ENCODE measurements at regions not wholly inside any gene's neighbourhood (a gene's known extent, or its start where the extent isn't known, plus 50 kb on each side); places are given as distances from the start of the nearest gene placed in this dataset.
"Not testable (repeated sequence)": the region's sequence is repeated elsewhere in the genome, so short reads cannot be mapped to it uniquely, and the experiment has no call there.

- WGBS, 5 donors = 92 to 100% (median 97%) methylated on average over 1 of the region's 1 CpG
These were observed 146.3 kb upstream of the LMCD1 start for GRCh38 chr3:8355346-8355745.

DNA sequence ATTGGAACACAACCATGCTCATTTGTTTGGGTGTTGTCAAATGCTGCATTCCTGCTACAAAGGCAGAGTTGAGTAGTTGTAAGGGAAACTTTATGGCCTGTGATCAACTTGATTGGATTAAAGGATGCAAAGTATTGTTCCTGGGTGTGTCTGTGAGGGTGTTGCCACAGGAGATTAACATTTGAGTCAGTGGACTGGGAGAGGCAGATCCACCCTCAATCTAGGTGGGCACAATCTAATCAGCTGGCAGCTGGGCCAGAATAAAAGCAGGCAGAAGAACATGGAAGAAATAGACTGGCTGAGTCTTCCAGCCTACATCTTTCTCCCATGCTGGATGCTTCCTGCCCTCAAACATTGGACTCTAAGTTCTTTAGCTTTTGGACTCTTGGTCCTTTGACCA lies 145.6 kb upstream of the LMCD1 start:
- H3K27ac ChIP-seq; H3K4me3 ChIP-seq; intact Hi-C loops (cut with DNase I; ENCODE audit: low total_unique reads); H3K36me3 ChIP-seq; H3K27me3 ChIP-seq; DNase-seq; H3K4me1 ChIP-seq; H3K9me3 ChIP-seq: not testable (repeated sequence)

More at GRCh38 chr3:8355346-8355745, 146.3 kb upstream of the LMCD1 start:
- TF ChIP-seq POLR2AphosphoS5 (IDR thresholded peaks at IDR 0.05) (no peak), POLR2A (IDR thresholded peaks at IDR 0.05) (no peak), CTCF (IDR thresholded peaks at IDR 0.05) (no peak), EP300 (IDR thresholded peaks at IDR 0.05) (no peak)
- no peak overlapping the region for H3K27ac ChIP-seq
- H3K4me1 ChIP-seq = no peaks in the 10 kb centered on the region
- H3K9me3 ChIP-seq = no peaks in the 10 kb centered on the region
- H3K27me3 ChIP-seq = no peaks in the 10 kb centered on the region
- intact Hi-C loops (cut with DNase I; ENCODE audit: low total_unique reads) = no loop called here
- H3K4me3 ChIP-seq = no peak overlapping the region
- no peaks in the 10 kb centered on the region for H3K36me3 ChIP-seq
- no peak for DNase-seq

- WGBS, 5 donors = 76 to 90% (median 79%) methylated on average over 7 of the region's 7 CpGs
- H3K27ac ChIP-seq = no peak overlapping the region
- DNase-seq = no peak
- H3K9me3 ChIP-seq = no peaks in the 10 kb centered on the region
- no peak overlapping the region for H3K4me3 ChIP-seq
- no peaks in the 10 kb centered on the region for H3K4me1 ChIP-seq
- H3K36me3 ChIP-seq = no peaks in the 10 kb centered on the region
- intact Hi-C loops (cut with DNase I; ENCODE audit: low total_unique reads) = no loop called here
- TF ChIP-seq EP300 (IDR thresholded peaks at IDR 0.05) (no peak), POLR2AphosphoS5 (IDR thresholded peaks at IDR 0.05) (no peak), POLR2A (IDR thresholded peaks at IDR 0.05) (no peak), CTCF (IDR thresholded peaks at IDR 0.05) (no peak)
- H3K27me3 ChIP-seq = no peaks in the 10 kb centered on the region
These were observed 143.8 kb upstream of the LMCD1 start for GRCh38 chr3:8357859-8358258.

- H3K27me3 ChIP-seq = no peaks in the 10 kb centered on the region
- TF ChIP-seq EP300 (IDR thresholded peaks at IDR 0.05) (no peak), POLR2AphosphoS5 (IDR thresholded peaks at IDR 0.05) (no peak), POLR2A (IDR thresholded peaks at IDR 0.05) (no peak), CTCF (IDR thresholded peaks at IDR 0.05) (no peak)
- no peaks in the 10 kb centered on the region for H3K4me1 ChIP-seq
- no peaks in the 10 kb centered on the region for H3K9me3 ChIP-seq
- DNase-seq = no peak
- no peak overlapping the region for H3K27ac ChIP-seq
- H3K36me3 ChIP-seq = no peaks in the 10 kb centered on the region
- WGBS, 5 donors = 92 to 100% (median 97%) methylated on average over 1 of the region's 1 CpG
- no peak overlapping the region for H3K4me3 ChIP-seq
- intact Hi-C loops (cut with DNase I; ENCODE audit: low total_unique reads) = no loop called here
These were observed 142.5 kb upstream of the LMCD1 start for GRCh38 chr3:8359133-8359532.

DNA sequence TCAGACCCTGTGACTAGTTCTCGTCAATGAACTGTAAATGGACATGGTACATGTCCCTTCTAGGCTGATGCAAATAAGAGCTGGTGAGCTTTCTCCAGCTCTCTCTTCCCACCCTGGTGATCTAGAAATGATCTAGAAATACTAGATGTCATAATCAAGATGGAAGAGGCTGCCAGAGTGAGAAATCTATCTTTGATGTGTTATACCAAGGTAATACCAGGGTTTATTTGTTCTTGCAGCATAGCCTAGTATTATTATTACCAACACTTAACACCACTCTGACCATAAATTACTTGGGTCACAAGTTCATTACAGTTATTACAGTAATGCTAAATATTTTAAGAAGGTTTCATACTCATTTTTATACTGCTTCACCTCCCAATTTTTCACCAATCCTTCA lies 138.4 kb upstream of the LMCD1 start:
- Histone ChIP-seq H3K4me3 (no peak overlapping the region), H3K9me3 (no peaks in the 10 kb centered on the region), H3K4me1 (no peaks in the 10 kb centered on the region), H3K27ac (no peak overlapping the region), H3K27me3 (no peaks in the 10 kb centered on the region), H3K36me3 (no peaks in the 10 kb centered on the region)
- no peak for DNase-seq
- 79 to 100% (median 96%) methylated on average over 1 of the region's 1 CpG for WGBS, 5 donors
- intact Hi-C loops (cut with DNase I; ENCODE audit: low total_unique reads) = no loop called here
- TF ChIP-seq EP300 (IDR thresholded peaks at IDR 0.05) (no peak), POLR2AphosphoS5 (IDR thresholded peaks at IDR 0.05) (no peak), CTCF (IDR thresholded peaks at IDR 0.05) (no peak), POLR2A (IDR thresholded peaks at IDR 0.05) (no peak)

Data from stomach (tissue), 8 donors.